ENCODE measurements at regions not wholly inside any gene's neighbourhood (a gene's known extent, or its start where the extent isn't known, plus 50 kb on each side); places are given as distances from the start of the nearest gene placed in this dataset.

DNA sequence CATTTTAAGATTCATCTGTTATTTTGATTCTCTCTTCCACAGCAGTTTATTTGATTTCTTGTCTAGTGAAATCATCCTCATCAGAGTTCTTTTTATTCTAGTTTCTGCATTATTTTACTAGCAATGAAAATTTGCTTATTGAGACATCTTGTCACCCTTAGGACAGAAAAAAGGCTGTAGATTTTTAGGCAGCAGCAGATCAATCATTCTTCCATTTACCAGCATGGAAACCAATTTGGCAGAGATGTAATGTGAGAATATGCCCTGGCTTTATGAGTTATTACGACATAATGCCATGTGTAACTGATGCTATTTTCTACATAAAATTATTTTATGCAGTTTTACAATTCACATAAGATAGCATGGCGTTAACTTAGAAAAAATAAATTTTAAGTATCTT is 688.6 kb upstream of the SLC10A2 start:
- Histone ChIP-seq H3K4me1 (no peaks in the 10 kb centered on the region), H3K9me3 (no peaks in the 10 kb centered on the region), H3K36me3 (no peaks in the 10 kb centered on the region), H3K27ac (no peak overlapping the region), H3K27me3 (no peaks in the 10 kb centered on the region), H3K4me3 (no peak overlapping the region)
- TF ChIP-seq, protein P1, sequence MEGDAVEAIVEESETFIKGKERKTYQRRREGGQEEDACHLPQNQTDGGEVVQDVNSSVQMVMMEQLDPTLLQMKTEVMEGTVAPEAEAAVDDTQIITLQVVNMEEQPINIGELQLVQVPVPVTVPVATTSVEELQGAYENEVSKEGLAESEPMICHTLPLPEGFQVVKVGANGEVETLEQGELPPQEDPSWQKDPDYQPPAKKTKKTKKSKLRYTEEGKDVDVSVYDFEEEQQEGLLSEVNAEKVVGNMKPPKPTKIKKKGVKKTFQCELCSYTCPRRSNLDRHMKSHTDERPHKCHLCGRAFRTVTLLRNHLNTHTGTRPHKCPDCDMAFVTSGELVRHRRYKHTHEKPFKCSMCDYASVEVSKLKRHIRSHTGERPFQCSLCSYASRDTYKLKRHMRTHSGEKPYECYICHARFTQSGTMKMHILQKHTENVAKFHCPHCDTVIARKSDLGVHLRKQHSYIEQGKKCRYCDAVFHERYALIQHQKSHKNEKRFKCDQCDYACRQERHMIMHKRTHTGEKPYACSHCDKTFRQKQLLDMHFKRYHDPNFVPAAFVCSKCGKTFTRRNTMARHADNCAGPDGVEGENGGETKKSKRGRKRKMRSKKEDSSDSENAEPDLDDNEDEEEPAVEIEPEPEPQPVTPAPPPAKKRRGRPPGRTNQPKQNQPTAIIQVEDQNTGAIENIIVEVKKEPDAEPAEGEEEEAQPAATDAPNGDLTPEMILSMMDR (IDR thresholded peaks at IDR 0.05) = no peak
- no peak for DNase-seq (ENCODE audit: low spot score in 2 of 2)
- intact Hi-C loops (cut with DNase I) = no loop called here

DNA sequence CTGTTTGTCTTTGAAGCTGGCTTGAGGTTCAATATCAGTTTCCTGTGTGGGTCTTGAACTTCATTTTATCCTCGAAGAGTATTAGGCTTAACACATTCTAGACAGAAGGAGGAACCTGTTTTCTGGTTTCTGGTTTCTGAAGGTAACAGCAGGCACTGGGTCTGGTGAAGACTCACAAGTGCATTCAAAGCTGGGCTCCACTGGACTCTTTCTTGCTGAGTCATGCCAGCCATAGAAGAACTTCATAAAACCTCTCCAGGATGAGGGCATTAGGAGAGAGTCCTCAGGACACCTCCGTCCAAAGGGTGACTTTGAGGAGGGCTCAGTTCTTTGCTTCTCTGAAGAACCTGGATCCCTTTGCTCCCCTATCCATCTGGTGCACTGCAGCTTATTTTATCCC is 668.6 kb upstream of the SLC10A2 start:
- Histone ChIP-seq H3K9me3 (no peaks in the 10 kb centered on the region), H3K4me3 (no peak overlapping the region), H3K27ac (no peak overlapping the region), H3K36me3 (no peaks in the 10 kb centered on the region), H3K27me3 (no peaks in the 10 kb centered on the region), H3K4me1 (no peaks in the 10 kb centered on the region)
- TF ChIP-seq, protein P1 (IDR thresholded peaks at IDR 0.05) = no peak
- no peak for DNase-seq (ENCODE audit: low spot score in 2 of 2)
- intact Hi-C loops (cut with DNase I) = no loop called here

DNA sequence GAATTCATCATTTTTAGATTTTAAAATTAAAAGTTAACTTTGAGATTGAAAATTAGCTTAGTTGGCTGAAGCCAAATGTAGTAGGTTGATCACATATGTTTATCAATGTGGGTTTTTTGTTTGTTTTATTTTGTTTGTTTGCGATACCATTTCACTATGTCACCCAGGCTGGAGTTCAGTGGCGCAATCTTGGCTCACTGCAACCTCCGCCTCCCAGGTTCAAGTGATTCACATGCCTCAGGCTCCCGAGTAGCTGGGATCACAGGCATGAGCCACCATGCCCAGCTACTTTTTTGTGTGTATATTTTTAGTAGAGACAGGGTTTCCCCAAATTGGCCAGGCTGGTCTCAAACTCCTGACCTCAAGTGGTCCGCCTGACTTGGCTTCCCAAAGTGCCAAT is 665.7 kb upstream of the SLC10A2 start:
- Histone ChIP-seq H3K9me3 (no peaks in the 10 kb centered on the region), H3K36me3 (no peaks in the 10 kb centered on the region), H3K4me3 (no peak overlapping the region), H3K27ac (no peak overlapping the region), H3K4me1 (no peaks in the 10 kb centered on the region), H3K27me3 (no peaks in the 10 kb centered on the region)
- TF ChIP-seq, protein P1 (IDR thresholded peaks at IDR 0.05) = no peak
- no peak for DNase-seq (ENCODE audit: low spot score in 2 of 2)
- intact Hi-C loops (cut with DNase I) = no loop called here

DNA sequence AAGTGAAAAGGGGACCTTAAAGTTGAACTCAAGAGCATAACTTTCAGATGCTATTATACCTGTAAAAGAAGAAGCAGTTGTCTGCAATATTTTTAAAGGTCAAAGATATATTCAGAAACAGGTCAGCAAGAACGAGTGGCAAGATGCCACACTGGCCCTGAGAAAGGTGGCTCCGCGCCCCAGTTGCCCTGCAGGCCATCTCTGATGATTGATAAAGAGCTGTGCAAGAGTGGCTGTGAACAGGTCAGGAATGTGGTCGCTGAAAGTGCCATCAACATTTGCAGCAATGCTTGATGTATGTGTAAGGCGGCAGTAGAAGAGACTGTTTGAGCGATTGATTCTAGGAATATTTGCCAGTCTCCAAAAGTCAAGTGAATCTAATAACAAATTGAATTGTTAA is 664.2 kb upstream of the SLC10A2 start:
- no peak for DNase-seq (ENCODE audit: low spot score in 2 of 2)
- TF ChIP-seq, protein P1 (IDR thresholded peaks at IDR 0.05) = no peak
- no peaks in the 10 kb centered on the region for H3K9me3 ChIP-seq
- H3K27me3 ChIP-seq = no peaks in the 10 kb centered on the region
- no peak overlapping the region for H3K4me3 ChIP-seq
- no peaks in the 10 kb centered on the region for H3K4me1 ChIP-seq
- no peaks in the 10 kb centered on the region for H3K36me3 ChIP-seq
- no peak overlapping the region for H3K27ac ChIP-seq
- intact Hi-C loops (cut with DNase I) = no loop called here

DNA sequence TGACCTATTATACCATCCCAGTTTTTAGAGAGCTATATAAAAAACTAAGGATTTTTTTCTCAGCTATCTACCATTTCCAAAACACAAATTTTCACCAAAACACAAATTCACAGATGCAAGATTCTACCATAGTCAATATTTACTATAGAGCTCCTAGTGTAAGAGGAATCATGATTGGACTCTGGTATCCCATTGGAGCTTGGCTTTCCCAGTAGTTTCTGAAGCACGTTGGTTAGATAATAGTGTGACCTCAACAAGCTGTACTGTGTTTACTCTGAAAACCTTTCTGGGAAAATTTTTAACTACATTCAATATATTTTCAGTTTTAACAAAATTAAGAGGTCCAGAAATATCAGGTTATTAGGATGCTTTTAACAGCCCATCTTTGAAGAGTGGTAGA is 660.6 kb upstream of the SLC10A2 start:
- no peak for DNase-seq (ENCODE audit: low spot score in 2 of 2)
- Histone ChIP-seq H3K4me1 (no peaks in the 10 kb centered on the region), H3K9me3 (no peaks in the 10 kb centered on the region), H3K36me3 (no peaks in the 10 kb centered on the region), H3K4me3 (no peak overlapping the region), H3K27me3 (no peaks in the 10 kb centered on the region), H3K27ac (no peak overlapping the region)
- intact Hi-C loops (cut with DNase I) = no loop called here
- TF ChIP-seq, protein P1 (IDR thresholded peaks at IDR 0.05) = no peak

DNA sequence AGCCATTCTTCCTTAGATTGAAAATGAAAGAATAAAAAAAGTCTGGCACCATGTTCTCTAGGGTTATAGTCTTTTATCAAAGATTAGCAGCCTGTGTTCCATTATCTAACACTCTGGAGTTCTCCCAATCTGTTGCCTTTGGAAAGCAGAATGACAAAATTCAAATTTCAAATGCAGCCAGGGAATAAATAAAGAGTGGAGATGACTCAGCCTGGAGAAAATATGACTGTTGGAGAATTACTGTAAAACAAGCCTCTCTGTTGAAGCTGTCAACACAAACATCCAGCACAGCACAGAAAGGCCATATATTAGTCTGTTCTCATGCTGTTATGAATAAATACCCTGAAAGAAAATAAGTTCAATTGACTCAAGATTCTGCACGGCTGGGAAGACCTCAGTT is 650.5 kb upstream of the SLC10A2 start:
- H3K36me3 ChIP-seq = no peaks in the 10 kb centered on the region
- H3K4me3 ChIP-seq = no peak overlapping the region
- intact Hi-C loops (cut with DNase I) = no loop called here
- H3K4me1 ChIP-seq = no peaks in the 10 kb centered on the region
- TF ChIP-seq, protein P1 (IDR thresholded peaks at IDR 0.05) = no peak
- no peaks in the 10 kb centered on the region for H3K27me3 ChIP-seq
- no peak overlapping the region for H3K27ac ChIP-seq
- DNase-seq (ENCODE audit: low spot score in 2 of 2) = no peak
- H3K9me3 ChIP-seq = no peaks in the 10 kb centered on the region

Measured in ascending aorta (tissue), 2 donors.